T-cell (primary cell): ENCODE measurements at regions not wholly inside any gene's neighbourhood (a gene's known extent, or its start where the extent isn't known, plus 50 kb on each side); places are given as distances from the start of the nearest gene placed in this dataset.

ENCODE experiments used
- ATAC-seq, 4 experiments: fragments of 200-7000 bp in 3 of 4; fragments of 150-1000 bp in 1 of 4; cut with Tn5 transposase; replicated peaks in 1 of 4; 1 replicate in 3 of 4; 2 replicates in 1 of 4; pipeline ENCODE4 v1.10.0; 2021; ENCODE audit warnings: moderate library complexity in 3 of 4, mild to moderate bottlenecking in 2 of 4, moderate number of reproducible peaks in 1 of 4
- CTCF ChIA-PET, 2 donors: fragments of 300-600 bp; sonication (Branson Sonifier 250); formaldehyde crosslinking; loops; one replicate each; lab custom pipeline; 2022; ENCODE audit warnings: antibody characterized with exemption in 2 of 2; lab: Charles Lee
- POLR2A ChIA-PET, 2 donors: fragments of 300-600 bp; sonication (Branson Sonifier 250); formaldehyde crosslinking; loops; one replicate each; lab custom pipeline; 2022; ENCODE audit warnings: antibody characterized with exemption in 2 of 2; lab: Charles Lee
- DNase-seq, 35 experiments: peaks; one replicate each; pipeline versions ENCODE4 v3.0.0 to v3.0.0-alpha.2; 2013 to 2023
- H3K27ac ChIP-seq: one replicate; pipeline ENCODE4 v1.5.1; 2013; ENCODE audit warnings: low read length
- H3K27me3 ChIP-seq, 2 experiments: replicated peaks in 1 of 2; 1 replicate in 1 of 2; 2 replicates in 1 of 2; pipeline versions ENCODE4 v1.6.1 to v1.7.0; 2013; ENCODE audit warnings: low read length in 1 of 2, mixed read lengths in 1 of 2; ENCODE audit not compliant: control insufficient read depth in 2 of 2, insufficient read depth in 2 of 2; ENCODE audit errors: extremely low read depth in 1 of 2
- H3K36me3 ChIP-seq, 2 donors: 1 replicate in 1 of 2; 2 replicates in 1 of 2; pipeline versions ENCODE4 v1.6.1 to v1.7.0; 2013; ENCODE audit warnings: low read length in 1 of 2; ENCODE audit not compliant: control insufficient read depth in 2 of 2, insufficient read depth in 1 of 2; ENCODE audit errors: extremely low read depth in 1 of 2
- H3K4me1 ChIP-seq, 2 experiments: 1 replicate in 1 of 2; 2 replicates in 1 of 2; pipeline versions ENCODE4 v1.6.1 to v1.7.0; 2013; ENCODE audit warnings: low read length in 2 of 2, mixed read lengths in 1 of 2; ENCODE audit not compliant: insufficient read depth in 2 of 2, control insufficient read depth in 1 of 2; ENCODE audit errors: extremely low read depth in 1 of 2
- H3K4me3 ChIP-seq, 2 donors: 1 replicate in 1 of 2; 2 replicates in 1 of 2; pipeline versions ENCODE4 v1.5.1 to v1.7.0; 2013; ENCODE audit warnings: mild to moderate bottlenecking in 2 of 2, low read length in 1 of 2, moderate library complexity in 1 of 2; ENCODE audit not compliant: control insufficient read depth in 1 of 2; ENCODE audit errors: extremely low read depth in 1 of 2
- H3K9me3 ChIP-seq: 2 replicates; pipeline ENCODE4 v1.7.0; 2013
- H3K27ac Mint-ChIP-seq, 2 donors: one replicate each; pipeline ENCODE4 v1.8.0; 2020 to 2021; ENCODE audit warnings: mild to moderate bottlenecking in 2 of 2, mixed read lengths in 2 of 2
- H3K27me3 Mint-ChIP-seq, 2 donors: one replicate each; pipeline ENCODE4 v1.8.0; 2021 to 2022; ENCODE audit warnings: mixed read lengths in 2 of 2
- H3K36me3 Mint-ChIP-seq: one replicate; pipeline ENCODE4 v1.8.0; 2021; ENCODE audit warnings: mixed read lengths
- H3K4me1 Mint-ChIP-seq, 3 donors: one replicate each; pipeline ENCODE4 v1.8.0; 2020 to 2022; ENCODE audit warnings: mixed read lengths in 3 of 3, mild to moderate bottlenecking in 1 of 3
- H3K4me3 Mint-ChIP-seq, 3 donors: one replicate each; pipeline ENCODE4 v1.8.0; 2020 to 2022; ENCODE audit warnings: mild to moderate bottlenecking in 3 of 3, mixed read lengths in 3 of 3, moderate library complexity in 3 of 3
- H3K9me3 Mint-ChIP-seq, 3 donors: one replicate each; pipeline ENCODE4 v1.8.0; 2020 to 2022; ENCODE audit warnings: mixed read lengths in 3 of 3
- WGBS: methylation state at CpG from one replicate; pipeline ENCODE4 v1.1.5; 2013; ENCODE audit warnings: missing lambda C conversion rate; ENCODE audit not compliant: insufficient coverage; 5-methylcytosine and 5-hydroxymethylcytosine counted together

- Mint-ChIP-seq H3K4me3 (no peak overlapping the region), H3K4me1 (no peaks in the 10 kb centered on the region), H3K27me3 (peaks cover 1 to 4% of the 10 kb centered on the region in 2 donors), H3K36me3 (no peaks in the 10 kb centered on the region), H3K9me3 (no peaks in the 10 kb centered on the region), H3K27ac (no peak overlapping the region)
- no peak overlapping the region for H3K27ac ChIP-seq
- no peaks in the 10 kb centered on the region for H3K4me1 ChIP-seq
- ATAC-seq, result no peak
- no peak overlapping the region for H3K4me3 ChIP-seq
- ChIA-PET CTCF (no interaction called here), POLR2A (no interaction called here)
- H3K9me3 ChIP-seq, result no peaks in the 10 kb centered on the region
- DNase-seq, result no peak
- peaks cover 0 to 12% of the 10 kb centered on the region in 2 experiments for H3K27me3 ChIP-seq
- no peaks in the 10 kb centered on the region for H3K36me3 ChIP-seq
- WGBS, result 78% methylated on average over 4 of the region's 4 CpGs
Observed at GRCh38 chr19:31668921-31669320, 319.7 kb upstream of the TSHZ3 start.

- Histone ChIP-seq H3K9me3 (no peaks in the 10 kb centered on the region), H3K4me1 (no peaks in the 10 kb centered on the region), H3K27ac (no peak overlapping the region), H3K27me3 (peaks cover 0 to 12% of the 10 kb centered on the region in 2 experiments), H3K4me3 (no peak overlapping the region), H3K36me3 (no peaks in the 10 kb centered on the region)
- 82% methylated on average over 9 of the region's 10 CpGs for WGBS
- no peak for DNase-seq
- H3K36me3 Mint-ChIP-seq, result no peaks in the 10 kb centered on the region
- CTCF ChIA-PET, result no interaction called here
- no peak overlapping the region for H3K4me3 Mint-ChIP-seq
- peaks cover 1 to 4% of the 10 kb centered on the region in 2 donors for H3K27me3 Mint-ChIP-seq
- H3K27ac Mint-ChIP-seq, result no peak overlapping the region
- no peaks in the 10 kb centered on the region for H3K4me1 Mint-ChIP-seq
- H3K9me3 Mint-ChIP-seq, result no peaks in the 10 kb centered on the region
- no peak for ATAC-seq
- POLR2A ChIA-PET, result no interaction called here
Observed at GRCh38 chr19:31670931-31671330, 321.7 kb upstream of the TSHZ3 start.

- Mint-ChIP-seq H3K36me3 (no peaks in the 10 kb centered on the region), H3K4me1 (no peaks in the 10 kb centered on the region), H3K9me3 (no peaks in the 10 kb centered on the region), H3K27me3 (peaks cover 1 to 4% of the 10 kb centered on the region in 2 donors), H3K27ac (no peak overlapping the region), H3K4me3 (no peak overlapping the region)
- Histone ChIP-seq H3K27ac (no peak overlapping the region), H3K27me3 (peaks cover 0 to 12% of the 10 kb centered on the region in 2 experiments), H3K4me1 (no peaks in the 10 kb centered on the region), H3K4me3 (no peak overlapping the region), H3K9me3 (no peaks in the 10 kb centered on the region), H3K36me3 (no peaks in the 10 kb centered on the region)
- DNase-seq, result no peak
- CTCF ChIA-PET, result no interaction called here
- POLR2A ChIA-PET, result no interaction called here
- ATAC-seq, result no peak
- 27% methylated on average over 3 of the region's 10 CpGs for WGBS
Observed at GRCh38 chr19:31671411-31672035, 322.3 kb upstream of the TSHZ3 start.

- H3K27me3 ChIP-seq, result peaks cover 0 to 9% of the 10 kb centered on the region in 2 experiments
- ATAC-seq, result no peak
- no peaks in the 10 kb centered on the region for H3K36me3 ChIP-seq
- Mint-ChIP-seq H3K36me3 (no peaks in the 10 kb centered on the region), H3K4me3 (no peak overlapping the region), H3K27me3 (peaks cover 1 to 8% of the 10 kb centered on the region in 2 donors), H3K9me3 (peaks cover 0 to 6% (median 0%) of the 10 kb centered on the region in 3 donors), H3K4me1 (no peaks in the 10 kb centered on the region), H3K27ac (no peak overlapping the region)
- DNase-seq, result no peak
- ChIA-PET POLR2A (no interaction called here), CTCF (interaction anchor here in 1 of 2 donors (0.6 kb wide), 1 partner anchor 61 kb away, joined by 3 read pairs; no protein-coding TSS in a partner anchor)
- WGBS, result 30% methylated on average over 2 of the region's 11 CpGs
- no peak overlapping the region for H3K27ac ChIP-seq
- H3K9me3 ChIP-seq, result no peaks in the 10 kb centered on the region
- no peak overlapping the region for H3K4me3 ChIP-seq
- no peaks in the 10 kb centered on the region for H3K4me1 ChIP-seq
Observed at GRCh38 chr19:31674503-31675192, 325.4 kb upstream of the TSHZ3 start.

GRCh38 chr19:31675193-31675913, 326.1 kb upstream of the TSHZ3 start:
- Mint-ChIP-seq H3K27ac (no peak overlapping the region), H3K27me3 (peaks cover 1 to 8% of the 10 kb centered on the region in 2 donors), H3K9me3 (peaks cover 0 to 6% (median 0%) of the 10 kb centered on the region in 3 donors), H3K4me1 (no peaks in the 10 kb centered on the region), H3K4me3 (no peak overlapping the region), H3K36me3 (no peaks in the 10 kb centered on the region)
- Histone ChIP-seq H3K27me3 (peaks cover 0 to 9% of the 10 kb centered on the region in 2 experiments), H3K36me3 (no peaks in the 10 kb centered on the region), H3K27ac (no peak overlapping the region), H3K4me1 (no peaks in the 10 kb centered on the region), H3K4me3 (no peak overlapping the region), H3K9me3 (no peaks in the 10 kb centered on the region)
- POLR2A ChIA-PET, result no interaction called here
- no peak for DNase-seq
- CTCF ChIA-PET, result interaction anchor here in 1 of 2 donors (0.6 kb wide), 1 partner anchor 60 kb away, joined by 3 read pairs; no protein-coding TSS in a partner anchor
- WGBS, result 76% methylated on average over 6 of the region's 10 CpGs
- ATAC-seq, result no peak

GRCh38 chr19:31676271-31677004, 327.2 kb upstream of the TSHZ3 start:
- Mint-ChIP-seq H3K27me3 (peaks cover 1 to 8% of the 10 kb centered on the region in 2 donors), H3K9me3 (peaks cover 0 to 6% (median 0%) of the 10 kb centered on the region in 3 donors), H3K36me3 (no peaks in the 10 kb centered on the region), H3K4me3 (no peak overlapping the region), H3K4me1 (no peaks in the 10 kb centered on the region), H3K27ac (no peak overlapping the region)
- Histone ChIP-seq H3K27ac (no peak overlapping the region), H3K4me1 (no peaks in the 10 kb centered on the region), H3K36me3 (no peaks in the 10 kb centered on the region), H3K27me3 (peaks cover 0 to 3% of the 10 kb centered on the region in 2 experiments), H3K9me3 (no peaks in the 10 kb centered on the region), H3K4me3 (no peak overlapping the region)
- CTCF ChIA-PET, result no interaction called here
- WGBS, result 80% methylated on average over 1 of the region's 3 CpGs
- DNase-seq, result no peak
- POLR2A ChIA-PET, result no interaction called here
- ATAC-seq, result no peak
